ENCODE measurements at regions not wholly inside any gene's neighbourhood (a gene's known extent, or its start where the extent isn't known, plus 50 kb on each side); places are given as distances from the start of the nearest gene placed in this dataset.

GRCh38 chr5:74235552-74235951, 405.0 kb downstream of the ENC1 start:
- H2AFZ ChIP-seq: no peak overlapping the region
- DNase-seq (ENCODE audit: low spot score): no peak
- Mint-ChIP-seq H3K27me3 (ENCODE audit: insufficient read depth, low read depth, poor library complexity) (no peaks in the 10 kb centered on the region), H3K36me3 (ENCODE audit: low read depth) (no peaks in the 10 kb centered on the region), H3K4me3 (no peak overlapping the region), H3K4me1 (no peaks in the 10 kb centered on the region), H3K9me3 (no peaks in the 10 kb centered on the region; the same call in 2 of the 3 replicates), H3K27ac (no peak overlapping the region)
- H3K79me2 ChIP-seq (replicated peaks; ENCODE audit: insufficient read depth): no peaks in the 10 kb centered on the region
- H3K4me1 ChIP-seq (ENCODE audit: insufficient read depth): no peaks in the 10 kb centered on the region
- no peak overlapping the region for H3K4me2 ChIP-seq
- H4K20me1 ChIP-seq (replicated peaks; ENCODE audit: insufficient read depth): no peaks in the 10 kb centered on the region
- TF ChIP-seq ZNF462 (CRISPR knock-in tag; IDR thresholded peaks at IDR 0.05): no peak
- TF ChIP-seq, protein P1, sequence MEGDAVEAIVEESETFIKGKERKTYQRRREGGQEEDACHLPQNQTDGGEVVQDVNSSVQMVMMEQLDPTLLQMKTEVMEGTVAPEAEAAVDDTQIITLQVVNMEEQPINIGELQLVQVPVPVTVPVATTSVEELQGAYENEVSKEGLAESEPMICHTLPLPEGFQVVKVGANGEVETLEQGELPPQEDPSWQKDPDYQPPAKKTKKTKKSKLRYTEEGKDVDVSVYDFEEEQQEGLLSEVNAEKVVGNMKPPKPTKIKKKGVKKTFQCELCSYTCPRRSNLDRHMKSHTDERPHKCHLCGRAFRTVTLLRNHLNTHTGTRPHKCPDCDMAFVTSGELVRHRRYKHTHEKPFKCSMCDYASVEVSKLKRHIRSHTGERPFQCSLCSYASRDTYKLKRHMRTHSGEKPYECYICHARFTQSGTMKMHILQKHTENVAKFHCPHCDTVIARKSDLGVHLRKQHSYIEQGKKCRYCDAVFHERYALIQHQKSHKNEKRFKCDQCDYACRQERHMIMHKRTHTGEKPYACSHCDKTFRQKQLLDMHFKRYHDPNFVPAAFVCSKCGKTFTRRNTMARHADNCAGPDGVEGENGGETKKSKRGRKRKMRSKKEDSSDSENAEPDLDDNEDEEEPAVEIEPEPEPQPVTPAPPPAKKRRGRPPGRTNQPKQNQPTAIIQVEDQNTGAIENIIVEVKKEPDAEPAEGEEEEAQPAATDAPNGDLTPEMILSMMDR (conservative IDR thresholded peaks at IDR 0.05; ENCODE audit: low read depth in 2 of 2): no peak
- TF ChIP-seq POLR2AphosphoS5 (IDR thresholded peaks at IDR 0.05; ENCODE audit: low read depth): no peak
- no peak for TF ChIP-seq CREB1 (CRISPR knock-in tag; IDR thresholded peaks at IDR 0.05; ENCODE audit: low read depth)
- TF ChIP-seq ZNF114 (CRISPR knock-in tag; IDR thresholded peaks at IDR 0.05): no peak
- TF ChIP-seq NANOG (IDR thresholded peaks at IDR 0.05; ENCODE audit: borderline replicate concordance): no peak
- TF ChIP-seq STAT1 (IDR thresholded peaks at IDR 0.05; ENCODE audit: unreplicated experiment): no peak
- no peak for TF ChIP-seq ETS1 (IDR thresholded peaks at IDR 0.05)
- TF ChIP-seq EZH2phosphoT487 (IDR thresholded peaks at IDR 0.05; ENCODE audit: unreplicated experiment): no peak
- TF ChIP-seq REST (IDR thresholded peaks at IDR 0.05; ENCODE audit: unreplicated experiment): no peak
- no peak for TF ChIP-seq JUNB (IDR thresholded peaks at IDR 0.05; ENCODE audit: unreplicated experiment)
- TF ChIP-seq EZH2 (IDR thresholded peaks at IDR 0.05; ENCODE audit: low read depth, unreplicated experiment): no peak
- no peak for TF ChIP-seq ZNF331 (CRISPR knock-in tag; IDR thresholded peaks at IDR 0.05; ENCODE audit: low read depth)
- no peak overlapping the region for H3K4me3 ChIP-seq
- ATAC-seq: no peak
- H3K27ac ChIP-seq (ENCODE audit: low read depth): no peak overlapping the region
- H3K9me2 ChIP-seq (ENCODE audit: insufficient read depth): peaks cover 39% of the 10 kb centered on the region
- no peaks in the 10 kb centered on the region for H3K36me3 ChIP-seq (ENCODE audit: insufficient read depth)
- no peaks in the 10 kb centered on the region for H3F3A ChIP-seq (replicated peaks; ENCODE audit: low read depth)
- H3K27me3 ChIP-seq (ENCODE audit: insufficient read depth): no peaks in the 10 kb centered on the region

All from GM23338 (cell line).